HepG2 (cell line): ENCODE measurements at regions not wholly inside any gene's neighbourhood (a gene's known extent, or its start where the extent isn't known, plus 50 kb on each side); places are given as distances from the start of the nearest gene placed in this dataset.

Experiments used
- ATAC-seq: fragments of 200-7000 bp; cut with Tn5 transposase; 3 replicates; pipeline ENCODE4 v1.9.1; 2020; ENCODE audit warnings: mild to moderate bottlenecking, moderate library complexity
- BruUV-seq: library from RNA; stranded (reverse); fragments of 400-500 nt; replicated peaks from 2 replicates; lab custom pipeline; 2021; lab: Mats Ljungman, UMichigan
- CTCF ChIA-PET: fragments of 300-600 bp; formaldehyde crosslinking; extraction: SDS; loops from one replicate; lab custom pipeline; 2021; ENCODE audit warnings: low total read pairs, inconsistent platforms, low intra/inter-chr PET ratio; lab: Yijun Ruan, JAX
- POLR2A ChIA-PET: fragments of 350-600 bp; sonication (Branson Sonifier 250); formaldehyde crosslinking; loops from one replicate; lab custom pipeline; 2020; ENCODE audit warnings: antibody characterized with exemption, inconsistent platforms; lab: Yijun Ruan, JAX
- DNase-seq: peaks from one replicate; pipeline ENCODE4 v3.0.0-alpha.2; 2015; ENCODE audit warnings: low spot score
- FAIRE-seq: peaks from 3 replicates; lab custom pipeline; 2011; peaks lifted over from hg19 to GRCh38; lab: Jason Lieb, UNC
- H2AFZ ChIP-seq: one replicate; pipeline ENCODE4 v1.6.1; 2011; ENCODE audit warnings: low read length, inconsistent platforms
- H3K27ac ChIP-seq: fragments of 300-600 bp; 3 replicates; pipeline ENCODE4 v1.8.0; 2011; ENCODE audit warnings: mixed run types, mild to moderate bottlenecking, mixed read lengths, low read length, inconsistent platforms; ENCODE audit not compliant: insufficient read depth; ENCODE audit errors: extremely low read length
- H3K27me3 ChIP-seq, 2 experiments: fragments of 200-600 bp in 1 of 2; 2 replicates in 1 of 2; 3 replicates in 1 of 2; pipeline versions ENCODE4 v1.6.0 to v1.8.0; 2011; ENCODE audit warnings: low read length in 2 of 2, mild to moderate bottlenecking in 2 of 2, moderate library complexity in 2 of 2, inconsistent platforms in 1 of 2; ENCODE audit not compliant: insufficient read depth in 2 of 2, control insufficient read depth in 1 of 2
- H3K36me3 ChIP-seq, 2 experiments: fragments of 200-600 bp in 1 of 2; replicated peaks in 1 of 2; 2 replicates in 1 of 2; 3 replicates in 1 of 2; pipeline versions ENCODE4 v1.5.1 to v1.8.0; 2011; ENCODE audit warnings: low read length in 2 of 2, inconsistent platforms in 1 of 2; ENCODE audit not compliant: insufficient read depth in 2 of 2, control insufficient read depth in 1 of 2
- H3K4me1 ChIP-seq: 2 replicates; pipeline ENCODE4 v1.5.1; 2012; ENCODE audit warnings: low read length, inconsistent platforms; ENCODE audit not compliant: insufficient read depth
- H3K4me2 ChIP-seq: 2 replicates; pipeline ENCODE4 v1.6.0; 2011; ENCODE audit warnings: low read depth, low read length, inconsistent platforms
- H3K4me3 ChIP-seq, 3 experiments: fragments of 200-600 bp in 1 of 3; sonication (generic), shearing (Covaris generic) in 1 of 3; replicated peaks in 1 of 3; 2 replicates each; pipeline ENCODE4 v1.5.1; 2011 to 2016; ENCODE audit warnings: low read length in 3 of 3, inconsistent platforms in 2 of 3, low read depth in 2 of 3, mild to moderate bottlenecking in 2 of 3, control low read depth in 1 of 3, mixed read lengths in 1 of 3; ENCODE audit not compliant: insufficient read depth in 1 of 3
- H3K79me2 ChIP-seq: one replicate; pipeline ENCODE4 v1.6.1; 2011; ENCODE audit warnings: low read length, inconsistent platforms; ENCODE audit not compliant: insufficient read depth
- H3K9ac ChIP-seq: 2 replicates; pipeline ENCODE4 v1.6.0; 2011; ENCODE audit warnings: mild to moderate bottlenecking, low read depth, low read length, inconsistent platforms; ENCODE audit not compliant: insufficient read depth
- H3K9me3 ChIP-seq: 2 replicates; pipeline ENCODE4 v1.5.1; 2012; ENCODE audit warnings: mild to moderate bottlenecking, low read length
- H4K20me1 ChIP-seq: 2 replicates; pipeline ENCODE4 v1.6.0; 2011; ENCODE audit warnings: inconsistent platforms, mild to moderate bottlenecking, low read length, moderate library complexity; ENCODE audit not compliant: insufficient read depth
- DZIP1 ChIP-seq: sonication (generic); formaldehyde crosslinking; IDR thresholded peaks from 2 replicates; pipeline ENCODE4 v1.5.0; 2020; ENCODE audit warnings: mild to moderate bottlenecking, missing genetic modification reagents
- ETV5 ChIP-seq: IDR thresholded peaks from 2 replicates; pipeline ENCODE4 v1.6.1; 2018; ENCODE audit warnings: missing biosample characterization, missing genetic modification reagents, inconsistent platforms, borderline replicate concordance
- HMG20B ChIP-seq: conservative IDR thresholded peaks from 2 replicates; pipeline ENCODE4 v1.6.1; 2016; ENCODE audit warnings: missing genetic modification reagents, missing compliant biosample characterization
- MAFG ChIP-seq: sonication (generic); formaldehyde crosslinking; IDR thresholded peaks from 2 replicates; pipeline ENCODE4 v1.5.1; 2020; ENCODE audit warnings: mild to moderate bottlenecking, missing genetic modification reagents
- PRPF4 ChIP-seq: fragments of 200-400 bp; formaldehyde crosslinking; IDR thresholded peaks from 2 replicates; pipeline ENCODE4 v1.6.1; 2016; ENCODE audit warnings: low read length, low read depth; ENCODE audit not compliant: poor library complexity, severe bottlenecking
- SIX4 ChIP-seq: sonication (generic); formaldehyde crosslinking; IDR thresholded peaks from 2 replicates; pipeline ENCODE4 v1.4.0; 2020; ENCODE audit warnings: missing genetic modification reagents
- SMC3 ChIP-seq: IDR thresholded peaks from 2 replicates; pipeline ENCODE4 v1.6.1; 2011; ENCODE audit warnings: low read length, improper control_type of control experiment
- WGBS: methylation state at CpG from one replicate; pipeline ENCODE4 v1.1.6; 2017; ENCODE audit warnings: low lambda C conversion rate; 5-methylcytosine and 5-hydroxymethylcytosine counted together
- in situ Hi-C: cut with HindIII; loops from 2 replicates; pipeline ENCODE4 v1.10.0; 2017; ENCODE audit warnings: low pct_unique_long_range_greater_than_20kb; ENCODE audit not compliant: extremely low pct_ligation_motif_present
- intact Hi-C: fragments of 100-400 bp; cut with micrococcal nuclease; formaldehyde crosslinking; loops from one replicate; pipeline ENCODE4 v1.10.0; 2022; ENCODE audit not compliant: unreplicated experiment

- TF ChIP-seq MAFG (CRISPR knock-in tag) (no peak), DZIP1 (CRISPR knock-in tag) (no peak), ETV5 (no peak)
- TF ChIP-seq, all 625 proteins: peak for 0
Observed at GRCh38 chr5:3287516-3287915, 308.1 kb upstream of the IRX1 start (continued).

GRCh38 chr5:3285621-3286020 lies 310.0 kb upstream of the IRX1 start:
- no peaks in the 10 kb centered on the region for H3K79me2 ChIP-seq
- TF ChIP-seq SMC3 (no peak), HMG20B (CRISPR knock-in tag) (no peak), SIX4 (no peak), PRPF4 (no peak)
- TF ChIP-seq, all 625 proteins: peak for 0
- H3K4me2 ChIP-seq: no peak overlapping the region
- ATAC-seq (no peak), FAIRE-seq (no peak), DNase-seq (no peak)
- BruUV-seq: no TSS peak
- WGBS: 45% methylated on average over 5 of the region's 13 CpGs
- no peaks in the 10 kb centered on the region; a peak in 1 of 5 replicates for H3K27me3 ChIP-seq
- no peak overlapping the region for H3K4me3 ChIP-seq
- H3K9me3 ChIP-seq: no peaks in the 10 kb centered on the region
- intact Hi-C loops (no loop called here), in situ Hi-C loops (no loop called here)
- H3K36me3 ChIP-seq: no peaks in the 10 kb centered on the region
- ChIA-PET POLR2A (no interaction called here), CTCF (no interaction called here)
- H3K4me1 ChIP-seq: no peaks in the 10 kb centered on the region
- H2AFZ ChIP-seq: no peak overlapping the region
- H4K20me1 ChIP-seq: no peaks in the 10 kb centered on the region
- no peak overlapping the region for H3K9ac ChIP-seq
- H3K27ac ChIP-seq: no peak overlapping the region
